Caco-2 (cell line): ENCODE measurements at regions not wholly inside any gene's neighbourhood (a gene's known extent, or its start where the extent isn't known, plus 50 kb on each side); places are given as distances from the start of the nearest gene placed in this dataset.

ENCODE experiments used
- BruUV-seq: library from RNA; stranded (reverse); fragments of 400-500 nt; replicated peaks from 2 replicates; lab custom pipeline; 2021; lab: Mats Ljungman, UMichigan
- CTCF ChIA-PET: fragments of 300-600 bp; sonication (Branson Sonifier 250); formaldehyde crosslinking; loops from one replicate; lab custom pipeline; 2022; ENCODE audit warnings: antibody characterized with exemption; lab: Charles Lee
- POLR2A ChIA-PET: fragments of 300-600 bp; sonication (Branson Sonifier 250); formaldehyde crosslinking; loops from one replicate; lab custom pipeline; 2022; ENCODE audit warnings: antibody characterized with exemption; lab: Charles Lee
- DNase-seq, 2 experiments: peaks; one replicate each; pipeline versions ENCODE4 v3.0.0 to v3.0.0-alpha.2; 2020 to 2022
- H3K27me3 ChIP-seq: replicated peaks from 2 replicates; pipeline ENCODE4 v1.6.0; 2011; ENCODE audit warnings: low read length; ENCODE audit not compliant: control insufficient read depth, insufficient read depth
- H3K36me3 ChIP-seq: 2 replicates; pipeline ENCODE4 v1.5.1; 2011; ENCODE audit warnings: low read length; ENCODE audit not compliant: control insufficient read depth, insufficient read depth
- H3K4me1 ChIP-seq: fragments of 250-450 bp; sonication (Bioruptor Pico); 2 replicates; pipeline ENCODE4 v1.5.1; 2020; ENCODE audit warnings: mild to moderate bottlenecking
- H3K4me3 ChIP-seq: 2 replicates; pipeline ENCODE4 v1.5.1; 2011; ENCODE audit warnings: low read depth, mild to moderate bottlenecking, control low read depth, low read length
- H3K9me3 ChIP-seq: fragments of 250-450 bp; sonication (Bioruptor Pico); 2 replicates; pipeline ENCODE4 v1.5.1; 2020; ENCODE audit warnings: mild to moderate bottlenecking, moderate library complexity
- H3K27ac Mint-ChIP-seq: one replicate; pipeline ENCODE4 v1.8.0; 2022; ENCODE audit warnings: mixed read lengths; ENCODE audit not compliant: unreplicated experiment
- H3K27me3 Mint-ChIP-seq: one replicate; pipeline ENCODE4 v1.8.0; 2022; ENCODE audit warnings: mixed read lengths; ENCODE audit not compliant: insufficient read depth, unreplicated experiment
- H3K36me3 Mint-ChIP-seq: one replicate; pipeline ENCODE4 v1.8.0; 2022; ENCODE audit warnings: mild to moderate bottlenecking, mixed read lengths; ENCODE audit not compliant: insufficient read depth, unreplicated experiment
- H3K4me1 Mint-ChIP-seq: one replicate; pipeline ENCODE4 v1.8.0; 2022; ENCODE audit warnings: low read depth, mixed read lengths; ENCODE audit not compliant: unreplicated experiment
- H3K4me3 Mint-ChIP-seq: one replicate; pipeline ENCODE4 v1.8.0; 2022; ENCODE audit warnings: mild to moderate bottlenecking, moderate library complexity, mixed read lengths; ENCODE audit not compliant: unreplicated experiment
- H3K9me3 Mint-ChIP-seq: one replicate; pipeline ENCODE4 v1.8.0; 2022; ENCODE audit warnings: mixed read lengths; ENCODE audit not compliant: unreplicated experiment
- CTCF ChIP-seq, 2 experiments: fragments of 200-600 bp in 1 of 2; IDR thresholded peaks; 1 replicate in 1 of 2; 2 replicates in 1 of 2; pipeline versions ENCODE4 v1.5.1 to v1.8.0; 2011 to 2022; ENCODE audit warnings: antibody characterized with exemption in 1 of 2, control low read depth in 1 of 2, inconsistent platforms in 1 of 2, low read depth in 1 of 2, low read length in 1 of 2, mild to moderate bottlenecking in 1 of 2, moderate library complexity in 1 of 2; ENCODE audit not compliant: insufficient read depth in 1 of 2, severe bottlenecking in 1 of 2, unreplicated experiment in 1 of 2
- intact Hi-C: fragments of 100-400 bp; cut with micrococcal nuclease; formaldehyde crosslinking; loops from one replicate; pipeline ENCODE4 v1.10.0; 2022; ENCODE audit not compliant: unreplicated experiment

GRCh38 chr5:117943541-117943940 lies 1044.8 kb downstream of the DTWD2 start:
- H3K4me3 ChIP-seq: no peak overlapping the region
- no peaks in the 10 kb centered on the region for H3K36me3 ChIP-seq
- CTCF ChIA-PET: no interaction called here
- intact Hi-C loops: no loop called here
- H3K9me3 ChIP-seq: no peaks in the 10 kb centered on the region
- no peaks in the 10 kb centered on the region for H3K4me1 Mint-ChIP-seq
- no peaks in the 10 kb centered on the region for H3K36me3 Mint-ChIP-seq
- no TSS peak for BruUV-seq
- H3K4me1 ChIP-seq: no peaks in the 10 kb centered on the region
- H3K27me3 Mint-ChIP-seq: peaks cover under 1% of the 10 kb centered on the region
- TF ChIP-seq CTCF (IDR thresholded peaks at IDR 0.05; ENCODE audit: insufficient read depth in 1 of 2, low read depth in 1 of 2, low read length in 1 of 2, severe bottlenecking in 1 of 2, unreplicated experiment in 1 of 2): no peak
- POLR2A ChIA-PET: no interaction called here
- H3K27me3 ChIP-seq: no peaks in the 10 kb centered on the region
- H3K4me3 Mint-ChIP-seq: no peak overlapping the region
- DNase-seq: no peak
- H3K27ac Mint-ChIP-seq: no peak overlapping the region
- no peaks in the 10 kb centered on the region for H3K9me3 Mint-ChIP-seq

GRCh38 chr5:117942861-117943519 lies 1045.4 kb downstream of the DTWD2 start:
- ChIA-PET POLR2A (no interaction called here), CTCF (no interaction called here)
- Histone ChIP-seq H3K27me3 (no peaks in the 10 kb centered on the region), H3K4me1 (no peaks in the 10 kb centered on the region), H3K4me3 (no peak overlapping the region), H3K36me3 (no peaks in the 10 kb centered on the region), H3K9me3 (no peaks in the 10 kb centered on the region)
- intact Hi-C loops: no loop called here
- H3K27ac Mint-ChIP-seq: no peak overlapping the region
- DNase-seq: no peak
- H3K36me3 Mint-ChIP-seq: no peaks in the 10 kb centered on the region
- no peaks in the 10 kb centered on the region for H3K4me1 Mint-ChIP-seq
- H3K4me3 Mint-ChIP-seq: no peak overlapping the region
- H3K9me3 Mint-ChIP-seq: no peaks in the 10 kb centered on the region
- no TSS peak for BruUV-seq
- no peak for TF ChIP-seq CTCF (IDR thresholded peaks at IDR 0.05; ENCODE audit: insufficient read depth in 1 of 2, low read depth in 1 of 2, low read length in 1 of 2, severe bottlenecking in 1 of 2, unreplicated experiment in 1 of 2)
- H3K27me3 Mint-ChIP-seq: peaks cover 4% of the 10 kb centered on the region

GRCh38 chr5:117893211-117893610 lies 1095.1 kb downstream of the DTWD2 start:
- Mint-ChIP-seq H3K36me3 (no peaks in the 10 kb centered on the region), H3K9me3 (no peaks in the 10 kb centered on the region), H3K4me3 (no peak overlapping the region), H3K27ac (no peak overlapping the region), H3K4me1 (no peaks in the 10 kb centered on the region), H3K27me3 (peaks cover 8% of the 10 kb centered on the region)
- ChIA-PET POLR2A (no interaction called here), CTCF (no interaction called here)
- no peak for DNase-seq
- Histone ChIP-seq H3K4me1 (no peaks in the 10 kb centered on the region), H3K36me3 (no peaks in the 10 kb centered on the region), H3K9me3 (no peaks in the 10 kb centered on the region), H3K4me3 (no peak overlapping the region), H3K27me3 (no peaks in the 10 kb centered on the region)
- intact Hi-C loops: no loop called here
- no peak for TF ChIP-seq CTCF (IDR thresholded peaks at IDR 0.05; ENCODE audit: insufficient read depth in 1 of 2, low read depth in 1 of 2, low read length in 1 of 2, severe bottlenecking in 1 of 2, unreplicated experiment in 1 of 2)
- no TSS peak for BruUV-seq
